HUDEP-2 (cell line): ENCODE measurements at regions not wholly inside any gene's neighbourhood (a gene's known extent, or its start where the extent isn't known, plus 50 kb on each side); places are given as distances from the start of the nearest gene placed in this dataset.
A peak's percentile ranks its signal among the peaks of the same experiment; 100 is the strongest.
"Not testable (repeated sequence)": the region's sequence is repeated elsewhere in the genome, so short reads cannot be mapped to it uniquely, and the experiment has no call there.

ENCODE experiments used
- DNase-seq, 76 experiments: peaks; one replicate each; lab custom pipeline; 2025; ENCODE audit not compliant: unreplicated experiment in 76 of 76; lab: John Stamatoyannopoulos, UW

- not testable (repeated sequence) for DNase-seq
These were observed 258.9 kb upstream of the TGIF2LY start for GRCh38 chrY:3319988-3320387.

- DNase-seq, result not testable (repeated sequence)
These were observed 211.3 kb upstream of the TGIF2LY start for GRCh38 chrY:3367535-3367934.

- DNase-seq, result not testable (repeated sequence)
These were observed 210.4 kb upstream of the TGIF2LY start for GRCh38 chrY:3368459-3368858.

- not testable (repeated sequence) for DNase-seq
These were observed 187.4 kb upstream of the TGIF2LY start for GRCh38 chrY:3391508-3391907.

GRCh38 chrY:3404241-3404640, 174.6 kb upstream of the TGIF2LY start:
- DNase-seq, result peak in 9 of 76 experiments; percentile 0 to 49 (median 6)

- peak in 16 of 76 experiments; percentile 0 to 25 (median 1) for DNase-seq
These were observed 173.3 kb upstream of the TGIF2LY start for GRCh38 chrY:3405585-3405984.

- not testable (repeated sequence) for DNase-seq
These were observed 171.9 kb upstream of the TGIF2LY start for GRCh38 chrY:3406896-3407452.

GRCh38 chrY:3410322-3410892, 168.5 kb upstream of the TGIF2LY start:
- DNase-seq, result not testable (repeated sequence)
